Endothelial cell of umbilical vein (primary cell): ENCODE measurements at regions not wholly inside any gene's neighbourhood (a gene's known extent, or its start where the extent isn't known, plus 50 kb on each side); places are given as distances from the start of the nearest gene placed in this dataset.

ENCODE experiments used
- BruUV-seq: library from RNA; stranded (reverse); fragments of 400-500 nt; replicated peaks from 2 replicates; lab custom pipeline; 2021; lab: Mats Ljungman, UMichigan
- CTCF ChIA-PET: fragments of 300-600, 350-600 bp; sonication (Branson Sonifier 250); formaldehyde crosslinking; loops from one replicate; lab custom pipeline; 2021; ENCODE audit warnings: antibody characterized with exemption, inconsistent platforms; lab: Charles Lee
- POLR2A ChIA-PET: fragments of 300-600, 350-600 bp; sonication (Branson Sonifier 250); formaldehyde crosslinking; loops from one replicate; lab custom pipeline; 2021; ENCODE audit warnings: antibody characterized with exemption, inconsistent platforms; lab: Charles Lee
- DNase-seq: peaks from one replicate; pipeline ENCODE4 v3.0.0-alpha.2; 2011; ENCODE audit warnings: low read depth, low spot score
- FAIRE-seq: peaks from 2 replicates; lab custom pipeline; 2011; peaks lifted over from hg19 to GRCh38; lab: Jason Lieb, UNC
- H2AFZ ChIP-seq: 2 replicates; pipeline ENCODE4 v1.6.0; 2012; ENCODE audit warnings: low read depth, low read length, control low read depth, inconsistent platforms
- H3K27ac ChIP-seq: 2 replicates; pipeline ENCODE4 v1.5.1; 2011; ENCODE audit warnings: low read depth, mild to moderate bottlenecking, control low read depth, low read length, moderate library complexity; ENCODE audit not compliant: insufficient read depth
- H3K27me3 ChIP-seq, 2 experiments: 2 replicates each; pipeline versions ENCODE4 v1.6.0 to v1.6.1; 2011; ENCODE audit warnings: low read length in 2 of 2, mixed read lengths in 1 of 2; ENCODE audit not compliant: control insufficient read depth in 2 of 2, insufficient read depth in 2 of 2
- H3K36me3 ChIP-seq, 2 experiments: 2 replicates in 1 of 2; 3 replicates in 1 of 2; pipeline ENCODE4 v1.5.1; 2011; ENCODE audit warnings: low read length in 2 of 2, mild to moderate bottlenecking in 1 of 2, moderate library complexity in 1 of 2; ENCODE audit not compliant: control insufficient read depth in 2 of 2, insufficient read depth in 2 of 2; ENCODE audit errors: extremely low read depth in 1 of 2
- H3K4me1 ChIP-seq: 3 replicates; pipeline ENCODE4 v1.5.1; 2011; ENCODE audit warnings: mild to moderate bottlenecking, low read length; ENCODE audit not compliant: control insufficient read depth, insufficient read depth; ENCODE audit errors: extremely low read depth
- H3K4me2 ChIP-seq: 2 replicates; pipeline ENCODE4 v1.6.1; 2011; ENCODE audit warnings: low read length, control low read depth, mixed read lengths; ENCODE audit not compliant: insufficient read depth
- H3K4me3 ChIP-seq, 3 experiments: fragments of 200-600 bp in 1 of 3; sonication (generic), shearing (Covaris generic) in 1 of 3; replicated peaks in 1 of 3; 2 replicates each; pipeline ENCODE4 v1.5.1; 2011 to 2016; ENCODE audit warnings: control low read depth in 3 of 3, low read length in 3 of 3, mild to moderate bottlenecking in 2 of 3, inconsistent platforms in 1 of 3, low read depth in 1 of 3, moderate library complexity in 1 of 3; ENCODE audit not compliant: insufficient read depth in 1 of 3
- H3K79me2 ChIP-seq: 2 replicates; pipeline ENCODE4 v1.6.0; 2012; ENCODE audit warnings: low read length, inconsistent platforms; ENCODE audit not compliant: control insufficient read depth, insufficient read depth
- H3K9ac ChIP-seq: replicated peaks from 2 replicates; pipeline ENCODE3; 2011; ENCODE audit warnings: low read length, control low read depth; ENCODE audit not compliant: insufficient read depth; ENCODE audit errors: extremely low read depth
- H3K9me1 ChIP-seq: replicated peaks from 3 replicates; pipeline ENCODE4 v1.6.0; 2011; ENCODE audit warnings: mild to moderate bottlenecking, low read length; ENCODE audit not compliant: control insufficient read depth, insufficient read depth; ENCODE audit errors: extremely low read depth
- H3K9me3 ChIP-seq: replicated peaks from 2 replicates; pipeline ENCODE4 v1.5.1; 2012; ENCODE audit warnings: low read length, inconsistent platforms; ENCODE audit not compliant: control insufficient read depth, insufficient read depth
- H4K20me1 ChIP-seq: replicated peaks from 2 replicates; pipeline ENCODE3; 2011; ENCODE audit warnings: mild to moderate bottlenecking, low read length; ENCODE audit not compliant: control insufficient read depth, insufficient read depth; ENCODE audit errors: extremely low read depth
- CTCF ChIP-seq, 2 donors: IDR thresholded peaks; 1 replicate in 1 of 2; 2 replicates in 1 of 2; pipeline ENCODE4 v1.5.1; 2011; ENCODE audit warnings: low read length in 2 of 2, mild to moderate bottlenecking in 2 of 2, moderate library complexity in 2 of 2, control low read depth in 1 of 2, inconsistent platforms in 1 of 2, low read depth in 1 of 2; ENCODE audit not compliant: insufficient read depth in 1 of 2; ENCODE audit errors: extremely low read depth in 1 of 2
- EZH2 ChIP-seq: IDR thresholded peaks from 2 replicates; pipeline ENCODE4 v1.6.1; 2012; ENCODE audit warnings: borderline replicate concordance, low read depth, mild to moderate bottlenecking, moderate library complexity, low read length, inconsistent platforms; ENCODE audit not compliant: severe bottlenecking
- FOS ChIP-seq: IDR thresholded peaks from 2 replicates; pipeline ENCODE4 v1.6.1; 2011; ENCODE audit warnings: mild to moderate bottlenecking, low read length, moderate library complexity, borderline replicate concordance; ENCODE audit not compliant: insufficient read depth
- GATA2 ChIP-seq: IDR thresholded peaks from 2 replicates; pipeline ENCODE4 v1.7.0; 2011; ENCODE audit warnings: low read depth, mild to moderate bottlenecking, moderate library complexity, mixed read lengths, low read length; ENCODE audit not compliant: insufficient read length, insufficient read depth
- JUN ChIP-seq: IDR thresholded peaks from 2 replicates; pipeline ENCODE4 v1.6.1; 2011; ENCODE audit warnings: borderline replicate concordance, low read depth; ENCODE audit not compliant: insufficient read length, insufficient read depth
- MYC ChIP-seq: IDR thresholded peaks from one replicate; pipeline ENCODE4 v1.6.1; 2011; ENCODE audit warnings: mild to moderate bottlenecking, low read depth, low read length
- POLR2A ChIP-seq: IDR thresholded peaks from 2 replicates; pipeline ENCODE4 v1.6.1; 2012; ENCODE audit warnings: low read depth, mild to moderate bottlenecking, control low read depth, low read length
- POLR2AphosphoS5 ChIP-seq: IDR thresholded peaks from 2 replicates; pipeline ENCODE4 v1.6.1; 2012; ENCODE audit warnings: low read depth, mild to moderate bottlenecking, control low read depth, low read length, moderate library complexity; ENCODE audit not compliant: insufficient read depth
- dilution Hi-C: fragments of 300-500 bp; cut with MboI; formaldehyde crosslinking; loops from one replicate; pipeline ENCODE4 v1.15.0; 2019; ENCODE audit warnings: low sequenced_read_pairs; ENCODE audit not compliant: extremely low pct_ligation_motif_present
- intact Hi-C: fragments of 100-400 bp; cut with micrococcal nuclease; formaldehyde crosslinking; loops from one replicate; pipeline ENCODE4 v1.10.0; 2022
- TF ChIP-seq, protein P1 (sequence below): IDR thresholded peaks from 2 replicates; pipeline ENCODE4 v1.6.1; 2011; ENCODE audit not compliant: insufficient read depth, insufficient read length

DNA sequence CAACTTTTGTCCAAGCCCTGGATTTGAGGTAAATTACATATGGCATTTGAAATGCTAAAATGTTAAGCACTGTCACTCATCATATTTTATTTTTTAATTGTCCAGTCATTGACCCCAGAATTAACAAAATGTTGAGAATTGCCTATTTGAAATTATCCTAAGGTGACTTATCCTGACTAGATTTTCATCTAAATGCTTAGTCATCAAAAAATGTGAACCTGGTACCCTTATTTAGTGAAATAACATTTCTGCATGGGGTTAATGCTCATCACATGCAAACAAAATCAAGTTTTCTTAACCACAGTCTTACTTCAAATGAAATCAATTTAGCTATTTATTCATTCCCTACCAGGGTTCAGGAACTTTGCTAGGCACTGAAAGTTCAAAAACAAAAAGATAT lies 232.0 kb upstream of the DCN start:
- Histone ChIP-seq H3K27me3 (no peaks in the 10 kb centered on the region), H3K9me3 (no peaks in the 10 kb centered on the region), H3K36me3 (no peaks in the 10 kb centered on the region), H3K27ac (no peak overlapping the region), H3K9ac (no peak overlapping the region), H3K4me3 (no peak overlapping the region), H3K79me2 (no peaks in the 10 kb centered on the region), H2AFZ (no peak overlapping the region), H4K20me1 (no peaks in the 10 kb centered on the region), H3K4me2 (no peak overlapping the region), H3K4me1 (no peaks in the 10 kb centered on the region), H3K9me1 (no peaks in the 10 kb centered on the region)
- TF ChIP-seq JUN (no peak), FOS (no peak), EZH2 (no peak), POLR2AphosphoS5 (no peak)
- dilution Hi-C loops = no loop called here
- ChIA-PET POLR2A (no interaction called here), CTCF (interaction anchor here (1.2 kb wide), 1 partner anchor 15 kb away, joined by 3 read pairs; no protein-coding TSS in a partner anchor)
- DNase-seq = no peak
- FAIRE-seq = no peak
- intact Hi-C loops = no loop called here
- no TSS peak for BruUV-seq

GRCh38 chr12:91413581-91414546 lies 231.2 kb upstream of the DCN start:
- no peaks in the 10 kb centered on the region for H3K9me3 ChIP-seq
- BruUV-seq = no TSS peak
- no peaks in the 10 kb centered on the region for H4K20me1 ChIP-seq
- no peak overlapping the region for H2AFZ ChIP-seq
- no peaks in the 10 kb centered on the region for H3K4me1 ChIP-seq
- ChIA-PET POLR2A (no interaction called here), CTCF (interaction anchor here (1.1 to 1.8 kb wide), 5 partner anchors 10 to 32 kb away, joined by 3 to 4 read pairs (median 3); no protein-coding TSS in a partner anchor)
- no peaks in the 10 kb centered on the region for H3K9me1 ChIP-seq
- no peak for FAIRE-seq
- H3K4me2 ChIP-seq = no peak overlapping the region
- no peak for DNase-seq
- dilution Hi-C loops = no loop called here
- no peaks in the 10 kb centered on the region for H3K27me3 ChIP-seq
- H3K27ac ChIP-seq = no peak overlapping the region
- no peaks in the 10 kb centered on the region for H3K79me2 ChIP-seq
- no peaks in the 10 kb centered on the region for H3K36me3 ChIP-seq
- no peak overlapping the region for H3K4me3 ChIP-seq
- no peak overlapping the region for H3K9ac ChIP-seq
- TF ChIP-seq EZH2 (no peak), CTCF (IDR thresholded peaks at IDR 0.05; ENCODE audit: extremely low read depth in 1 of 2, insufficient read depth in 1 of 2, low read depth in 1 of 2, low read length in 2 of 2) (no peak), FOS (no peak), POLR2AphosphoS5 (no peak), POLR2A (no peak), MYC (no peak), JUN (no peak), GATA2 (no peak)
- TF ChIP-seq, protein P1, sequence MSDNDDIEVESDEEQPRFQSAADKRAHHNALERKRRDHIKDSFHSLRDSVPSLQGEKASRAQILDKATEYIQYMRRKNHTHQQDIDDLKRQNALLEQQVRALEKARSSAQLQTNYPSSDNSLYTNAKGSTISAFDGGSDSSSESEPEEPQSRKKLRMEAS = no peak
- intact Hi-C loops = no loop called here
